GM18861 (cell line): ENCODE measurements at regions not wholly inside any gene's neighbourhood (a gene's known extent, or its start where the extent isn't known, plus 50 kb on each side); places are given as distances from the start of the nearest gene placed in this dataset.
"Not testable (repeated sequence)": the region's sequence is repeated elsewhere in the genome, so short reads cannot be mapped to it uniquely, and the experiment has no call there.

Experiments used
- ATAC-seq: cut with Tn5 transposase; IDR thresholded peaks from one replicate; pipeline ENCODE4 v1.9.1; 2021; ENCODE audit not compliant: unreplicated experiment

DNA sequence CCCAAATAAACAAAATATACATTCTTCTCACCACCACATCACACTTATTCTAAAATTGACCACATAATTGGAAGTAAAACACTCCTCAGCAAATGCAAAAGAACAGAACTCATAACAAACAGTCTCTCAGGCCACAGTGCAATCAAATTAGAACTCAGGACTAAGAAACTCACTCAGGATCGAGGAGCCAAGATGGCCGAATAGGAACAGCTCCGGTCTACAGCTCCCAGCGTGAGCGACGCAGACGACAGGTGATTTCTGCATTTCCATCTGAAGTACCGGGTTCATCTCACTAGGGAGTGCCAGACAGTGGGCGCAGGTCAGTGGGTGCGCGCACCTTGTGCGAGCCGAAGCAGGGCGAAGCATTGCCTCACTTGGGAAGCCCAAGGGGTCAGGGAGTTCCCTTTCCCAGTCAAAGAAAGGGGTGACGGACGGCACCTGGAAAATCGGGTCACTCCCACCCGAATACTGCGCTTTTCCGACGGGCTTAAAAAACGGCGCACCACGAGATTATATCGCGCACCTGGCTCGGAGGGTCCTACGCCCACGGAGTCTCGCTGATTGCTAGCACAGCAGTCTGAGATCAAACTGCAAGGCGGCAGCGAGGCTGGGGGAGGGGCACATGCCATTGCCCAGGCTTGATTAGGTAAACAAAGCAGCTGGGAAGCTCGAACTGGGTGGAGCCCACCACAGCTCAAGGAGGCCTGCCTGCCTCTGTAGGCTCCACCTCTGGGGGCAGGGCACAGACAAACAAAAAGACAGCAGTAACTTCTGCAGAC is 183.2 kb downstream of the ETV1 start:
- ATAC-seq, result not testable (repeated sequence)

DNA sequence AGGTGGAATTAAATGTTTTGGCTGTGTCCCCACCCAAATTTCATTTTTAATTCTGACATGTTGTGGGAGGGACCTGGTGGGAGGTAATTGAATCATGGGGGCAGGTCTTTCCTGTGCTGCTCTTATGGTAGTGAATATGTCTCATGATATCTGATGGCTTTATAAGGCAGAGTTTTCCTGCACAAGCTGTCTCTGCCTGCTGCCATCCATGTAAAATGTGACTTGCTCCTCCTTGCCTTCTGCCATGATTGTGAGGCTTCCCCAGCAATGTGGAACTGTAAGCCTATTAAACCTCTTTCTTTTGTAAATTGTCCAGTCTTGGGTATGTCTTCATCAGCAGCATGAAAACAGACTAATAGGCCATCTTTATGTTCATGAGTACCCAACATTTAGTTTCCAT is 172.2 kb downstream of the ETV1 start:
- ATAC-seq, result not testable (repeated sequence)

DNA sequence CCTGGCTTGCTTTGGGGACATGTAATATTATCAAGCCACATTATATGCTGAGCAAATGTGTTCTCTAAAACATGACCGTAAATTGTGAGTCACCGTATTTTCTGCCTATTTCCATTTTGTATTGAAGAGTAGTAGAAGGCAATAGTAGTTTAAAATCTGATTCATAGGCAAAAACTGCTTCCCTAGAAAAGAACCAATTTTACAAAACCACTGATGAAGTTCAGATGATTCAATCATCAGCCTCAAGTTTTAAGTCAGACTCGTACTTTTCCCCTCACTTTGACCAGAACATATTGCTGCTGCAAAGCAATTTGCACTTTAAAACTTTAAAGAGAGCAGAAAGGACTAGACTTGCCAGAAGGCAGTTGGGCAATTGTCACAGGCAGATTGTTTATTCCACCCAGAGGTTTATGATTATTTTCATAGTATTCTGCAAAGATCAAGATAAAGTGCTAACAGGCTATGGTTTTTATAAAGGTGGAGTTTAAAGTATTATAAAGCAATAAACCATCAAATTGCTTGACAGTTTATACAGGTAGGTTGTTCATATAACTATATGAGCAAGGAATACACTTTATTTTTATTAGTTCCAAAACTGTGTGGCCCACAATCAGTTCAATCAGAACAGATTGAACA is 168.2 kb downstream of the ETV1 start:
- no peak for ATAC-seq

DNA sequence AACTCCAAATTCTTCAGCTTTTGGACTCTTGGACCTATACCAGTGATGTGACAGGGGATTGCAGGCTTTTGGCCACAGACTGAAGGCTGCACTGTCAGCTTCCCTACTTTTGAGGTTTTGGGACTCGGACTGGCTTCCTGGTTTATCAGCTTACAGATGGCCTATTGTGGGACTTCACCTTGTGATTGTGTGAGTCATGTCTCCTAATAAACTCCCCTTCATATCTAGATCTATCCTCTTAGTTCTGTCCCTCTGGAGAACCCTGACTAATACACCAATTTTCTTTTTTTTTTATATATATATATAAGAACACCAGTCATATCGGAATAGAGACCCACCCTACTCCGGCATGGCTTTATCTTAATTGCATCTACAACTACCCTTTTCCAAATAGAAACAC is 166.8 kb downstream of the ETV1 start:
- no peak for ATAC-seq

DNA sequence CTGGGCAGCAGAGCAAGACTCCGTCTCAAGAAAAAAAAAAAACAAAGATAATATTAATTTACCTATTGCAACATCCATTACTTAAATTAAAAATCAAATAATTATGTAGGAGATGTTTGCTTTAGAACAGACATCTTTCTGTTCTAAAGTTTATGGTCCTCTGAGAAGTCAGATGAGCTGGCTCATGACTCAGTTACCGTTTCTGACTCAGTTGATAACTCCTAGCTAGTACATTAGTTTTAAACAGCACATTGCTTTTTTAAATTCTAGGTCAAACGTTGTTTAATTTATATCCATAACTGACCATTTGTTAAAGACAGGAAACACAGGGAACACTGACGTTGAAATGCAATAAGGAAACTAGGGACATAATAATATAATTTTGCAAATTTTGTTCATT is 162.7 kb downstream of the ETV1 start:
- ATAC-seq, result no peak

DNA sequence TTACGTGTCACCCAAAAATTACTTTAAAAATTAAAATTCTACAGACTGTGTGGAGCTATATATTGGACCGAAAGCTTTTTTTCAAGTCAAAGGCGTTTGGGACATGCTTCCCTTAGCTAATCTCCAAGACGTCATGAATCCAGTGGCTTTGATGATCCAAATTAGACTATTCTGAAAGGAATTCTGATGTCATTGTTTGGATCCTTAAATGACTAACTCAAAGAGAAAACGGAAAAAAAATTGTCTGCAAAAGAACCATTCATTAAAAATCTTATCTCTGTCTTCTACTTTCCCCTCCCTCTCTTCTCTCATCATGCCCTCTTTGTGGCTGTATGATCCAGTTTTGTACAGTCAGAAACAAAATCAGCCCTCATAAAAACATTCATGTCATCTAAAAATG is 161.8 kb downstream of the ETV1 start:
- no peak for ATAC-seq

DNA sequence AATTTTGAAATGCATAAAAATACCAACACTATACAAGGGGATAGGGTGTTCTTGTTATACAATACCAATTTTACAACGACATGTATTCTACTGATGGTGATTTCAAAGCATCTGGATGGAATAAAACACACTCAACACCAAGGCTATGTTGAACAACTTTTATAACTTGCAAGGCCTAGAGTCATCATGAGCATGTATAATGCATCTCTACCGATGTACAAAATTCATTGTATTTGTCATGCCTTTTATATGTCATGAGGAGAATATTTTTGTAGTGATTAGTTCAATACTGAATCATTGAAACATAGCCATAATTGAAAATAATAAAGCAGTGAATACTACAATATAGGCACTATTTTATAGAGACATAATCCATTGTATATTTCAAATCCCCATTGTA is 160.2 kb downstream of the ETV1 start:
- ATAC-seq, result no peak

DNA sequence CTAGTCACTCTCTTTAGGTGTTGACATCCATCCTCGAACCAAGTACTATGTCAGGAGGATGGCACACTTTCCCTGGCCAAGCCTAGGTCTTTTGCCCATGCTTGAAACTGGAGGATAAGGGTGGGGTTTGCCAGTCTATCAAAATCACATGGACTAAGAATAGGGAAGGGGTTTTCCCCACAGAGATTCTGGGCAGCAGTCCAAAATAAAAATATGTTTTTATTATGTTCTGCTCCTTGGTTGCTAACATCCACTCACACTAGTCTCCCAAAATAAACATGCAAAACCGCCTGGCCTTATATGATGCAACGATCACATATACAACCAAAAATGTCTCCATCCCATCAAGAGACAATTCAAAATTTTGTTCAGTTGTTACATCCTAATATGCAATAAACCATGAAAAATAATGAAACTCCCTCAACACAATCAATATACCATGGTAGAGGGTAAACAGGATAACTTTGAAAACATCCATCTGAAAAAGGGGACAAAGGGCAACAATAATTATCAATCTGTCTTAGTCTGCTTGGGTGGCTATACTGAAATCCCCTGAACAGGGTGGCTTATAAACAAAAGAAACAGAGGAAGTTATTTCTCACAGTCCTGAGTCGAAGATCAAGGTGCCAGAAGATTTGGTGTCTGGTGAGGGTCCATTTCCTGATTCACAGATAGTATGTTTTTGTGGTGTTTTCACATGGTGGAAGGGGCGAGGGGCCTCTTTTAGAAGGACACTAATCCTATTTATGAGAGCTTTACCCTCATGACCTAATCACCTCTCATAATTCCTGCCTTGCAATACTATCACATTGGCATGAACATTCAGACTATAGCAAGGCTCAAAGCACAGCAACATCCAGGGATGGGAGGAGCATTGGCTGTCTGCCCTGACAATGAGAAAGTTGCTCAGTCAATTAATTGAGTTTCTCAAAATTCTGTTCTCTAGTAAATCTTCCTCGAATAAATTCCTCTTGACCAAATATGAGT is 159.3 kb downstream of the ETV1 start:
- ATAC-seq, result no peak

DNA sequence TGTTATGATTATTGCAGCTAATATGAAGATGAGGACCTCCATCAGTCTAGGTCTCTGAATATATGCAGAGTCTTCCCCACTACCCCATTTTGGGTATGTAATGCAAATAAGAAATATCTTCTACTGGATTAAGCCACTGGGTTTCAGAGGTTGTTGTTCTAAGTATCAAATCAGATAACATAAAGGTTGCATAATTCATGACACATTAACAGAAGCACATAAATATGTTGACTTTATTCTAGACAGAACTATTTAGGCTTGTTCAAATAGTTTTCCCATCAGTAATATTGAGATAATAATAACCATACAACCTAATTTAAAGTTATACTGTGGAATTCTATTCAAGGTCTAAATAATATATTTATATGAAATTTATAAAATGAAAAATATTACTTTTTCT is 157.1 kb downstream of the ETV1 start:
- no peak for ATAC-seq

DNA sequence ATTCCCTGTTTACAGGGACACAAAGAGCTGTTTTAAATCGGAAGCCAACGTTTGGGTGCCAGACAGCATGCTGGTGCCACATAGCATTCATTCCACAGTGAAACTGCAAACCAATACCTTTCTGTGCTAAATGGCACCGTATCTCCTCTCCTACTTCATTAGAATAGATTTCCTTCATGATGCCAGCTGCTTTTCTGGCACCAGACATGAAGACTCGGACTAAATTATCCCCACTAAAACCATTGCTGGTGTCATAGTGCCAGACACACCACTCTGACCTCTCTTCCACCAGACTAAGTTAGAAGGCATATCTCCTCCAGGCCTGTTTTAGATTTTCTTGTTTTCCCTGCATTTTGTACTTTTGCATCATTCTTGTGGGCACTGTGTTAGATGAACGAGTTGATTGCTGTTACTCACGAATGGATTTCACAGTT is 155.1 kb downstream of the ETV1 start:
- no peak for ATAC-seq

DNA sequence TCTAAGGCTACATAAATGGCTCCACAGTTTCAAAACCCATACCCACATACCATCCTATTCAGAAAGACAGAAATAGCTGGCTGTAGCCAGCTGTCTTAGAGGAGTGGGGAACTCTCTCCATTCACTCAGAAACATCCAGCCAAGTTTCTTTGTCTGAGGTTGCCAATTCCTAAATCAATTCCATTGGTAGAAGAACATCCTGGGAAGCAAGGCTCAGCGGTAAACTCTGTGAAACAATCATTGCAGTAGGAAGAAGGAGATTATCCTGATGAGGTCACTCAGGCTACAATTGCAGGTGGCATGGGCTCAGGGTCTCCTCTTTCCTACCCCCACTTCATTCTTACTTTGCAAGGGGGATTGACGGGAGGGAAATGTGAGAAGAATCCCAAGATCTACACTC is 154.0 kb downstream of the ETV1 start:
- no peak for ATAC-seq

DNA sequence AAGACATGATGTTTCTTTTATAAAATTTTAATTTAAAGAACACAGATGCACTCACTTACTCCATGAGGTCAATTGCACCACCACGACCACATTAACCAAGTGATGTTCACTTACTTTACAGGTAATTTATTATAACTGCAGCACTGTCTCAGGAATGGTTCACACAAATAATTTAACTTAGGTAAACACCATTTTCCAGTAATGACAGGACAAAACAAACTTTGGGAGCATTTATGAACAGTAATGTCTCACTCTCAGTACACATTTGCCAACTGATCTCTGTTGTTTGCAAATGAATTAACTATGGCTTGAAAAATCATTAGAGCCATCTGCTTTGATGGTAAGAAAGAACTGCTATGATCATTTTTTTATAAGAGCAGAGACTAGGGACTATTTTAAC is 150.4 kb downstream of the ETV1 start:
- ATAC-seq, result no peak
